ENCODE measurements at regions not wholly inside any gene's neighbourhood (a gene's known extent, or its start where the extent isn't known, plus 50 kb on each side); places are given as distances from the start of the nearest gene placed in this dataset.
"Not testable (repeated sequence)": the region's sequence is repeated elsewhere in the genome, so short reads cannot be mapped to it uniquely, and the experiment has no call there.

DNA sequence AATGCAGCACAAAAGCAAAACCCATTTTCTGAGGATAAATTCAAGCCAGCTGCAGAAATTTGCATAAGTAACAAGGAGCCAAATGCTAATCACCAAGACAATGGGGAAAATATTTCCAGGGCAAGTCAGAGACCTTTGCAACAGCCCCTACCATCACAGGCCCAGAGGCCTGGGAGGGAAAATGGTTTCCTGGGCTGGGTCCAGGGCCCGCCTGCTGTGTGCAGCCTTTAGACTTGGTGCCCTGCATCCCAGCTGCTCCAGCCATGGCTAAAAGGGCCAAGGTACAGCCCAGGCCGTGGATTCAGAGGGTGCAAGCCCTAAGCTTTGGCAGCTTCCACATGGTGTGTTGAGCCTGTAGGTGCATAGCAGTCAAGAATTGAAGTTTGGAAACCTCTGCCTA, 309.5 kb upstream of the SGCG start:
- no peaks in the 10 kb centered on the region for H3K36me3 ChIP-seq
- intact Hi-C loops (cut with DNase I; ENCODE audit: low total_unique reads): no loop called here

DNA sequence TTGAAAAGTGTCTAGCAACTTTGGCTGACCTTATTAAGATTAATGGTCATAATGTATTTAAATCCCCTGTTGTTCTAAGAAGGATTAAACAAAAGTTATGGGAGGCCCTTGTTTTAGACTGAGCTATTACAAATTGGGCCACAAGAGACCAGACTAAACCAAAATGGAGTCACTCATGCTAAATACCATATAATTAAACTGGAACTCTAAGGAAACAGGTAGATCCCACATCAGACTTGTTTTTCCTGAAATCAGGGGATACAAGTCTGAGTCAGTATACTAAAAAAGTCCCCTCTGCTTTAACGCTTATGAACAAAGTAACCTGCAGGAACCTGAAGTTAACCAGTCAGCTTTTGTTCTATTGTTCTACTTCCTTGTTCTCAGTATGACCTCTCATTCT, 305.9 kb upstream of the SGCG start:
- WGBS, 5 donors: 48 to 90% (median 63%) methylated on average over 1 of the region's 1 CpG
- Histone ChIP-seq H3K27me3 (no peaks in the 10 kb centered on the region), H3K36me3 (no peaks in the 10 kb centered on the region), H3K4me3 (no peak overlapping the region), H3K27ac (no peak overlapping the region), H3K9me3 (no peaks in the 10 kb centered on the region), H3K4me1 (no peaks in the 10 kb centered on the region)
- no peak for TF ChIP-seq POLR2A (IDR thresholded peaks at IDR 0.05)
- no peak for TF ChIP-seq EP300 (IDR thresholded peaks at IDR 0.05)
- no peak for TF ChIP-seq POLR2AphosphoS5 (IDR thresholded peaks at IDR 0.05)
- TF ChIP-seq, protein P1, sequence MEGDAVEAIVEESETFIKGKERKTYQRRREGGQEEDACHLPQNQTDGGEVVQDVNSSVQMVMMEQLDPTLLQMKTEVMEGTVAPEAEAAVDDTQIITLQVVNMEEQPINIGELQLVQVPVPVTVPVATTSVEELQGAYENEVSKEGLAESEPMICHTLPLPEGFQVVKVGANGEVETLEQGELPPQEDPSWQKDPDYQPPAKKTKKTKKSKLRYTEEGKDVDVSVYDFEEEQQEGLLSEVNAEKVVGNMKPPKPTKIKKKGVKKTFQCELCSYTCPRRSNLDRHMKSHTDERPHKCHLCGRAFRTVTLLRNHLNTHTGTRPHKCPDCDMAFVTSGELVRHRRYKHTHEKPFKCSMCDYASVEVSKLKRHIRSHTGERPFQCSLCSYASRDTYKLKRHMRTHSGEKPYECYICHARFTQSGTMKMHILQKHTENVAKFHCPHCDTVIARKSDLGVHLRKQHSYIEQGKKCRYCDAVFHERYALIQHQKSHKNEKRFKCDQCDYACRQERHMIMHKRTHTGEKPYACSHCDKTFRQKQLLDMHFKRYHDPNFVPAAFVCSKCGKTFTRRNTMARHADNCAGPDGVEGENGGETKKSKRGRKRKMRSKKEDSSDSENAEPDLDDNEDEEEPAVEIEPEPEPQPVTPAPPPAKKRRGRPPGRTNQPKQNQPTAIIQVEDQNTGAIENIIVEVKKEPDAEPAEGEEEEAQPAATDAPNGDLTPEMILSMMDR (IDR thresholded peaks at IDR 0.05): no peak
- intact Hi-C loops (cut with DNase I; ENCODE audit: low total_unique reads): no loop called here
- DNase-seq: no peak

More for the DNA sequence above, 309.5 kb upstream of the SGCG start:
- no peak for DNase-seq
- H3K9me3 ChIP-seq: no peaks in the 10 kb centered on the region
- no peak overlapping the region for H3K4me3 ChIP-seq
- H3K4me1 ChIP-seq: no peaks in the 10 kb centered on the region
- TF ChIP-seq POLR2AphosphoS5 (IDR thresholded peaks at IDR 0.05) (no peak), POLR2A (IDR thresholded peaks at IDR 0.05) (no peak), EP300 (IDR thresholded peaks at IDR 0.05) (no peak)
- TF ChIP-seq, protein P1 (IDR thresholded peaks at IDR 0.05): no peak
- 73 to 86% (median 80%) methylated on average over 2 of the region's 2 CpGs for WGBS, 5 donors
- H3K27ac ChIP-seq: no peak overlapping the region
- H3K27me3 ChIP-seq: no peaks in the 10 kb centered on the region

DNA sequence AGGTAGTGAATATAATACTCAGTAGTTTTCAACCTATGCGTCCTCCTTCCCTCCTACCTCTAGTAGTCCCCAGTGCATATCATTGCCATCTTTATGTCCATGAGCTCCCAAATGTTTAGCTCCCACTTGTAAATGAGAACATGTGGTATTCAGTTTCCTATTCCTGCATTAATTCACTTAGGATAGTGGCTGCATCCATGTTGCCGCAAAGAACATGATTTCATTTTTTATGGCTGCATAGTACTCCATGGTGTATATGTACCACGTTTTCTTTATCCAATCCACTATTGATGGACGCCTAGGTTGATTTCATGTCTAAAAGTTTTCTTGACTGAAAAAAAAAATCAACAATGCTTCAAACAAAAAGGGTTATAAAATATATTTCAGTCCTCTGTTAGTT, 303.4 kb upstream of the SGCG start:
- H3K27ac ChIP-seq: no peak overlapping the region
- WGBS, 5 donors: 80 to 93% (median 87%) methylated on average over 4 of the region's 4 CpGs
- no peaks in the 10 kb centered on the region for H3K27me3 ChIP-seq
- no peaks in the 10 kb centered on the region for H3K36me3 ChIP-seq
- H3K9me3 ChIP-seq: no peaks in the 10 kb centered on the region
- H3K4me1 ChIP-seq: no peaks in the 10 kb centered on the region
- intact Hi-C loops (cut with DNase I; ENCODE audit: low total_unique reads): no loop called here
- DNase-seq: no peak
- TF ChIP-seq POLR2A (IDR thresholded peaks at IDR 0.05): no peak
- TF ChIP-seq, protein P1 (IDR thresholded peaks at IDR 0.05): no peak
- no peak for TF ChIP-seq POLR2AphosphoS5 (IDR thresholded peaks at IDR 0.05)
- TF ChIP-seq EP300 (IDR thresholded peaks at IDR 0.05): no peak
- H3K4me3 ChIP-seq: no peak overlapping the region

DNA sequence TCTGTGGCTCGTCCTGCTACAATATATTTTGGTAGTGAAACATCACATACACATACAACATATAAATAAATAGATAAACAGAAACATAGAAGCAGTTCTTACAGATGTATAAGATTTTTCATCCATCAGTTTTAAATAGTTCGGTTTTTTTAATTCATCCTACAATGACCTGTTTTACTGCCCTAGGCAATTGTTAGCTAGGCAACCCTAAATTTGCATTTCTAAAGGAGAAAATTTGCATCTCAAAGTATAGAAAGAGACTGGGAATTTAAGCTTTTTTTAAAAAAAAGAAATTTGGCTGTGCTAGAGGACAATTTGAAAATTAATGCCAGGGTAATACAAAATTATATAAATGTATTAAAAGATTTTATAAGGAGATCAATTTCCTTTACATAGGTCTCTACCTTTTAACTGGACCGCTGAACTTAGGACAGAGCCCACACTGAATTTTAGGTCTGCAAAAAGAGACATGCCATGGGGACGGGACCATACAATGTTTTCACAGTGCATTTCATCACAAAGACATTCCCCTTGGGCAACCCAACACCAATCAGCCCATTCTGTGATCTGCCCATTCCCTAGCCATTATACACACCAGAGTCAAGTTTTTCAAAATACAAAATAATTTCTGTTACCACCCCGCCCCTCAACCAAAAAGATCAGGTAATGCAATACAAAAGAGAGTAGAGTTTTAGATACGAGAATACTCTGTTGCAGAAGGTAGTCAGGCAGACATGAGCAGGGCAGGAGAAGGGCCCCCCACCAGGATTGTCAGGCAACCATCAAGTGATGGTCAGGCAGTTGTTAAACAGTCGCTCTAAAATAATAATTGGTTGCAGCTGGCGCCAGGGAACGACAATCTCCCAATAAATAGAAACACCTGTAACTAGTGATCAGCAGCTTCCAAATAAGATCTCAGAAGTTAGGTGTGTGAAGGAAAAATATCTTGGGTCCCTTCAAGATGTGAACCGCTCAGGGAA, 299.7 kb upstream of the SGCG start:
- TF ChIP-seq, protein P1 (IDR thresholded peaks at IDR 0.05): no peak
- TF ChIP-seq POLR2A (IDR thresholded peaks at IDR 0.05) (no peak), EP300 (IDR thresholded peaks at IDR 0.05) (no peak), POLR2AphosphoS5 (IDR thresholded peaks at IDR 0.05) (no peak)
- no peaks in the 10 kb centered on the region for H3K36me3 ChIP-seq
- no peaks in the 10 kb centered on the region for H3K27me3 ChIP-seq
- no peaks in the 10 kb centered on the region for H3K9me3 ChIP-seq
- DNase-seq: no peak
- no peak overlapping the region for H3K4me3 ChIP-seq
- intact Hi-C loops (cut with DNase I; ENCODE audit: low total_unique reads): no loop called here
- no peaks in the 10 kb centered on the region for H3K4me1 ChIP-seq
- WGBS, 5 donors: 81 to 88% (median 86%) methylated on average over 10 of the region's 10 CpGs
- no peak overlapping the region for H3K27ac ChIP-seq

DNA sequence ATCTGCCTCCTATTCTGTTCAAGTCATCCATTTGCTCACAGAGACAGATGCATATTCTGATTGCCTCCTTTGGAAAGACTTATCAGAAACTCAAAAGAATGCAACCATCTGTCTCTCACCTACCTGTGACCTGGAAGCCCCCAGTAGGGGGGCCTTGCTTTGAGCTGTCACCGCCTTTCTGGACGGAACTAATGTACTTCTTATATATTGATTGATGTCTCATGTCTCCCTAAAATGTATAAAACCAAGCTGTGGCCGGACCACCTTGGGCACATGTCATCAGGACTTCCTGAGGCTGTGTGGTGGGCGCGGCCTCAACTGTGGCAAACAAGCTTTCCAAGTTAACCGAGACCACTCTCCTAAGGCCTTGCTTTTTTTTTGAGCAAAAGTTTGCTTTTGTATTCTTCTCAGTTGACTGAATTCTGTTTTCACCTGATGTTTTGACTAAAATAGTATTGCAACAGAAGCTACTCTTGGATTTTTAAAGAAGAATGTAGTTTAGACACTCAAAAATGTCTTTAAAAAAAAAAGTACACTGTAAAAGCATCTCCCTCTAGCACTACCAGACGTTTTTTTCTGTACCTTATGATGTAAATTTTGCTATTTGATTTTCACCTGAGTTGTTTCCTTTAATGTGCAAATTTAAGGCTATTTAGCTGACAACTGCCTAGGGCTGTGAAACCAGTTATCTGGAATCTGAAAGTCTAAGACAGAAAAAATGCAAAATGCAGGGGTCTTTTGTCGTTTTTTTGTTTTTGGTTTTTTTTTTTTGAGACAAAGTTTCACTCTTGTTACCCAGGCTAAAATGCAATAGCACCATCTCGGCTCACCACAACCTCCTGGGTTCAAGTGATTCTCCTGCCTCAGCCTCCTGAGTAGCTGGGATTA, 298.8 kb upstream of the SGCG start:
- not testable (repeated sequence) for H3K9me3 ChIP-seq
- 68 to 75% (median 72%) methylated on average over 9 of the region's 9 CpGs for WGBS, 5 donors

More for the DNA sequence above, 298.8 kb upstream of the SGCG start:
- DNase-seq; H3K27me3 ChIP-seq; H3K4me1 ChIP-seq; H3K27ac ChIP-seq; H3K36me3 ChIP-seq; intact Hi-C loops (cut with DNase I; ENCODE audit: low total_unique reads); H3K4me3 ChIP-seq: not testable (repeated sequence)
